ENCODE measurements at regions not wholly inside any gene's neighbourhood (a gene's known extent, or its start where the extent isn't known, plus 50 kb on each side); places are given as distances from the start of the nearest gene placed in this dataset.

GRCh38 chr5:147986134-147986757, 77.5 kb upstream of the SPINK5 start (continued):
- TF ChIP-seq TAF1 (IDR thresholded peaks at IDR 0.05; ENCODE audit: low read depth, low read length) (no peak), NRF1 (IDR thresholded peaks at IDR 0.05; ENCODE audit: low read depth, low read length) (no peak), USF2 (IDR thresholded peaks at IDR 0.05; ENCODE audit: low read length) (no peak)

Data from H1 (cell line).